NCI-H1436 treated with DMSO at 0.1 percent for 48 hours (cell line): ENCODE measurements at regions not wholly inside any gene's neighbourhood (a gene's known extent, or its start where the extent isn't known, plus 50 kb on each side); places are given as distances from the start of the nearest gene placed in this dataset.

Experiments used
- DNase-seq: peaks from one replicate; lab custom pipeline; 2025; lab: John Stamatoyannopoulos, UW

GRCh38 chr9:126017758-126018157, 270.6 kb downstream of the PBX3 start:
- DNase-seq = no peak

GRCh38 chr9:126020836-126021235, 273.7 kb downstream of the PBX3 start:
- DNase-seq = no peak

GRCh38 chr9:126023962-126024361, 276.8 kb downstream of the PBX3 start:
- no peak for DNase-seq

DNA sequence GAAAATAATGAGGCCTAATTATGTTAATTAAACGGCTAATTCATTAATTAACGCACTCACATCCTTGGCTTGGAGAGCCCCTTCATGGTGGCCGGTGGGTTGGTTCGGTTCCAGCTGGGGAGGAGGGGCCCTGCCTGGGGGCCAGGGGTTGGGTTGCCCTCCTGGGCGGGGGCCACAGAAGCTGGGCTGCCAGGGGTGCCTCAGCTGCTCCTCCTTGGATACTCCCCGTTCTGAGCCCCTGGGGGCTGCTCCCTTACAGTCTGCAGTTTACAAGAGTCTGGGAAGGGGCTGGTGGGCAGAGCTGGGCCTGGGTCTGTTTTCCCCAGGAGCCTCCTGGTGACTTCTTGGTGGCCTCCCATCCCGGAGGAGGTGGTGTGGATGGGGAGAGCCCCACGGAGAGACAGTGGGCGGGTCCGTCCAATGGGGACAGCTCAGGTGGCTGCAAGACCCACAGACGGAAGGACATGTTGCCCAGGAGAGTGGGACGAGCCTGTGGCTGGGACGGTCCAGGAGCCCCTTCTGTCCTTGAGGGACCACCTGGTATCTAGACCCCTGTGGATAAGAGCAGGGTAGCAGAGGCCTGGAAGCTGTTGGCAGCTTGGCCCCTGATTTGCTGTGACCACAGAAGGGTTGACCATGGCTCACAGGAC, 277.5 kb downstream of the PBX3 start:
- no peak for DNase-seq

DNA sequence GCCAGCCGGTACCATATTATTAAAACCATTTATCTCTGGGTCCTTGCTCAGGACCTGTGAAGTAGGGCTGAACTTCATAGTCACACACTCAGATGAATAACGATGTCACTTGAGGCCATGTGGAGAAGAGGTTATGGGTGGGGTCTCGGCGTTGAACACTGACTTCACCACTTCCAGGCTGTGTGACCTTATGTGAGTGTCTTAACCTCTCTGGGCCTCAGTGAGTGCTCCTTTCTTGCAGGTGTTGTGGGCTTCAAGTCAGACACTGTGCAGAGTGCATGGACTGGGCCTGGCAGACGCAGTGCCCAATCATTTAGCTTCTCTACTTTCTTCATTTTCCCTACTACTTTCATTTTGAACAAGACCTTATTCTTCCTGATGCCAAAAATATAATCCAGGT, 278.8 kb downstream of the PBX3 start:
- DNase-seq = no peak

GRCh38 chr9:126027566-126027965, 280.4 kb downstream of the PBX3 start:
- no peak for DNase-seq

- no peak for DNase-seq
Observed at GRCh38 chr9:126028746-126029145, 281.6 kb downstream of the PBX3 start.

- no peak for DNase-seq
Observed at GRCh38 chr9:126030716-126031115, 283.5 kb downstream of the PBX3 start.

- no peak for DNase-seq
Observed at GRCh38 chr9:126031116-126031515, 283.9 kb downstream of the PBX3 start.

GRCh38 chr9:126032135-126032534, 285.0 kb downstream of the PBX3 start:
- no peak for DNase-seq

DNA sequence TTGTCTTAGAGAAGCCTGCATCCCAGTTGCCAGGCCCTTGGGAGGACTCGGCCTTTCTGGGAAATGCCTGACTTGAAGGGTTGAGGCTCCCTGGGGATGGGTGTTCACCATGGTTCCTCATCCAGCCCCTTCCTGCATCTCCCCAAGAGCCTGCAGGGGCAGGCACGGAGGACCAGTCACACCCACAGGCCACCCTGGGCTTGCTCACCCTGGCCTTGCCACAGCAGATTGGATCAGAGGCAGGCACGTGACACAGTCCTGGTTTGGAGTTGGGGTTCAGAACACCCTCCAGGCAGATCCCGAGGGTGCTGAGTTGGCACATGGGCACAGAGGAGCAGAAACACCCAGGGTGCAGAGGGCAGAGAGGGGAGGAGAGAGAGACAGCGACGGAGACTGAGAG, 286.1 kb downstream of the PBX3 start:
- DNase-seq = no peak

- DNase-seq = no peak
Observed at GRCh38 chr9:126033956-126034355, 286.8 kb downstream of the PBX3 start.

DNA sequence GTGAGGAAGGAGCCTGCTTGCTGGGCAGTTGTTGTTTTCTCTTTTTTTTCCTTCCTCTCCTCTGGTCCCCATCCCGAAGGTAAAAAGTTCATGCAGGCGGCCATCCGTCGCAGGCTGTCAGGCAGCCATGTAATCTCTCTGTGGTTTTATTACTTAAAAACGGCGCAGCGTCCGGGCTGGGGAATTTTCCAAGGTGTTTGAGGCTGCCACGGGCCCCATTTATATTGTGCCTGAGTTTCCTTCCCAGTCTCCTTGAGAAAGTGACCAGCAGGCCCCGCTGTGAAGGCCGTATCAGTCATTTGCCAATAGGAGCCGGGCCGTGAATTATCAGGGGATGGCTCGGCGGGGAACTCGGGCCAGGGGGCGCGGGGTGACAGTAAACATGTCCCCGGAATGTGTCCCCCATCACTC, 289.7 kb downstream of the PBX3 start:
- no peak for DNase-seq

- DNase-seq = no peak
Observed at GRCh38 chr9:126038790-126039189, 287.8 kb upstream of the MVB12B start.

GRCh38 chr9:126043681-126044080, 282.9 kb upstream of the MVB12B start:
- DNase-seq = no peak

GRCh38 chr9:126049088-126049487, 277.5 kb upstream of the MVB12B start:
- DNase-seq = no peak

GRCh38 chr9:126049896-126050604, 276.6 kb upstream of the MVB12B start:
- DNase-seq = no peak

DNA sequence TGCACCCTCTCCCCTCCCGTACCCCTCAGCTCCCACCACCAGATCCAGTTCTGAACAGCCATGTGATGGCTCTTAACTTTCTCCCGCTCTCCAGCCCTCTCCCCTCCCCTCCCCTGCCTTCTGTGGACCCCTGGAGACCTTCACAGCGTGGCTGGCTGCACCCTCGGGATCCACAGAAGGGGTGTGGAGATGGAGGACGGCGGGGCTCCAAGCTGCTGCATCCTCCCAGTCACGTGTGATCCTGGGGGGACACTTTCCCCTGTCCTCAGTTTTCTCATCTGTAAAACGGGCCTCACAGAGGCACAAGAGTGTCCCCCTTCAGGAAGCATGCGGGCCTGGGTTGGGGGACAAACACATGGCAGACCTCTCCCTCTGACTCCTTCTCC, 276.0 kb upstream of the MVB12B start:
- DNase-seq = no peak

- no peak for DNase-seq
Observed at GRCh38 chr9:126051446-126052130, 275.0 kb upstream of the MVB12B start.

GRCh38 chr9:126052791-126053190, 273.8 kb upstream of the MVB12B start:
- no peak for DNase-seq

GRCh38 chr9:126053913-126054312, 272.7 kb upstream of the MVB12B start:
- no peak for DNase-seq

- DNase-seq = no peak
Observed at GRCh38 chr9:126055381-126055985, 271.1 kb upstream of the MVB12B start.
